ENCODE measurements at regions not wholly inside any gene's neighbourhood (a gene's known extent, or its start where the extent isn't known, plus 50 kb on each side); places are given as distances from the start of the nearest gene placed in this dataset.
A peak's percentile ranks its signal among the peaks of the same experiment; 100 is the strongest.

DNA sequence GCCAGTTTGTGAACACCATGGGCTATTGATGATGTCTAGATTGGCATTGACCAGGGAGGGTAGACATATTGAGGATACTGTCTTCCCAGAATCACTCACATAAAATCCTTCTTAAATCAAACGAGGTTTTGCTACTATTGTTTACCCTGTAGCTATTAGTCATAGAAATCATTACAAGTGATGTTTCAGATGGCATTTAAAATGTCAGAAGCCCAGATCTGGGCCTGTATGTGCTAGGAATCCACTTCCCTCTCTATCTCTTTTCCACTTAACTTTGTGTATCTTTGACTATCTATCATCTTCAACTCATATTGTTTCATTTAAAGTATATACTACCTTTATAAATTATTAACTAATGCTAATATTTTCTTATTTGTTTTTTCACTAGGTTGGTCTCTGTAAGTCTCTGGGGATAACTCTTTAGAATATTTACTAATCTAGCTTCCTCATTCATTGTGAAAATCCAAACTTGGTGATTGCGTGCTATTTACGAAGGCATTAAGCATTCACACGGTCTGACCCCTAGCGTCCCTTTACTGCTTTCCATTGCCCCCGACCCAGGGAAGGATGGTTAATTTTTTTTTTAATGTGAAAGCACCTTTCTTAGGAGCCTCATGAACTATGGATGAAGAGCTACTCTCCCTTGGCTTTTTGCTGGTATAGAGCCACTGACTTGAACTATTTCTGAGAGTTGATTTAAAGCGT, 281.8 kb downstream of the GPATCH2 start:
- intact Hi-C loops (cut with DNase I): no loop called here
- H3K27ac ChIP-seq: peak overlapping the region in 1 of 3 donors; percentile 5
- DNase-seq: no peak
- H3K36me3 ChIP-seq: no peaks in the 10 kb centered on the region
- no peak overlapping the region for H3K4me3 ChIP-seq (replicated peaks in 1 of 3)
- TF ChIP-seq, protein P1, sequence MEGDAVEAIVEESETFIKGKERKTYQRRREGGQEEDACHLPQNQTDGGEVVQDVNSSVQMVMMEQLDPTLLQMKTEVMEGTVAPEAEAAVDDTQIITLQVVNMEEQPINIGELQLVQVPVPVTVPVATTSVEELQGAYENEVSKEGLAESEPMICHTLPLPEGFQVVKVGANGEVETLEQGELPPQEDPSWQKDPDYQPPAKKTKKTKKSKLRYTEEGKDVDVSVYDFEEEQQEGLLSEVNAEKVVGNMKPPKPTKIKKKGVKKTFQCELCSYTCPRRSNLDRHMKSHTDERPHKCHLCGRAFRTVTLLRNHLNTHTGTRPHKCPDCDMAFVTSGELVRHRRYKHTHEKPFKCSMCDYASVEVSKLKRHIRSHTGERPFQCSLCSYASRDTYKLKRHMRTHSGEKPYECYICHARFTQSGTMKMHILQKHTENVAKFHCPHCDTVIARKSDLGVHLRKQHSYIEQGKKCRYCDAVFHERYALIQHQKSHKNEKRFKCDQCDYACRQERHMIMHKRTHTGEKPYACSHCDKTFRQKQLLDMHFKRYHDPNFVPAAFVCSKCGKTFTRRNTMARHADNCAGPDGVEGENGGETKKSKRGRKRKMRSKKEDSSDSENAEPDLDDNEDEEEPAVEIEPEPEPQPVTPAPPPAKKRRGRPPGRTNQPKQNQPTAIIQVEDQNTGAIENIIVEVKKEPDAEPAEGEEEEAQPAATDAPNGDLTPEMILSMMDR (IDR thresholded peaks at IDR 0.05): no peak
- TF ChIP-seq POLR2A (IDR thresholded peaks at IDR 0.05): no peak
- no peaks in the 10 kb centered on the region for H3K9me3 ChIP-seq
- WGBS, 2 donors: 74 to 79% methylated on average over 7 of the region's 7 CpGs
- H3K27me3 ChIP-seq: no peaks in the 10 kb centered on the region
- peaks cover 2 to 3% of the 10 kb centered on the region in 2 donors for H3K4me1 ChIP-seq

DNA sequence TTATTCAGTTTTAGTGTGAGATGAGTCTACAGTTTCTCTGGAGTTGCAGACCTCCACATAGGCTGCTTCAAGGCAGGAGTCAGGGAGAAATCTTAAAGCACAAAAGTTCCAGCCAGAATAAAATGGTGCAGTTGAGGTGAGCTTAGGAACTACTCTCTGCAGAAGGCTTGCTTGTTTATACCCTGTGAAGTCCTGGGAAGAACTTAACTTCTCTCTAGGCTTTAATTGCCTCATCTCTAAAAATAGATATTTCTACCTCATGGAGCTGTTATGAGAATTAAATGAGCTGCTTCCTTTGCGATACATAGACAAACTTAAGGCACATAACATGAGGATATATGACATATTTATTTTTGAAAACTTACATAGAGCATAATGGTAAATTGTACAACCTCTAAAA, 286.2 kb downstream of the GPATCH2 start:
- intact Hi-C loops (cut with DNase I): no loop called here
- no peak for TF ChIP-seq POLR2A (IDR thresholded peaks at IDR 0.05)
- TF ChIP-seq, protein P1 (IDR thresholded peaks at IDR 0.05): no peak

DNA sequence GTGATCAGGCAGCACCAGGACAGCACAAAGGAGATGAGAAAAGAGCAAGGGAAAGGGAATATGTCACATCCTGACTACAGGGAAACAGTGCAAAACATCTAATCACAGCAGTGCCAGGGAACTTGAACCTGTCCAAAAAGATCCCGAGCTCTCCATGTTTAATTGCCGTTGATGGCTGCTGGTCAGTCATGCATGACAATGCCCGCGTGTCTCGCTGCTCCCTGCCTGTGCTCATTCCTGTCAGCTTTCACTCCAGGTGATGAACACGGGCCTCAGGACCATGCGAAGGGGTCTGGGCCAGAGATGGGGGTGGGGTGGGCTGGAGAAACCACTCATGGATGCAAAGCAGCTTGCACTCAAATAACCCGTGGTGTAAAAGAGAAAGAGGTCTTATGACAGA, 287.0 kb downstream of the GPATCH2 start:
- H3K9me3 ChIP-seq: no peaks in the 10 kb centered on the region
- H3K4me1 ChIP-seq: peaks cover 3 to 7% of the 10 kb centered on the region in 2 donors
- TF ChIP-seq, protein P1 (IDR thresholded peaks at IDR 0.05): no peak
- no peak for TF ChIP-seq POLR2A (IDR thresholded peaks at IDR 0.05)
- H3K27ac ChIP-seq: no peak overlapping the region
- no peak overlapping the region for H3K4me3 ChIP-seq (replicated peaks in 1 of 3)
- no peaks in the 10 kb centered on the region for H3K27me3 ChIP-seq
- WGBS, 2 donors: 13 to 36% methylated on average over 8 of the region's 8 CpGs
- H3K36me3 ChIP-seq: no peaks in the 10 kb centered on the region
- peak; percentile 34 to 50 for DNase-seq
- intact Hi-C loops (cut with DNase I): no loop called here

More for the DNA sequence above, 286.2 kb downstream of the GPATCH2 start:
- no peak overlapping the region for H3K4me3 ChIP-seq (replicated peaks in 1 of 3)
- DNase-seq: no peak
- no peaks in the 10 kb centered on the region for H3K9me3 ChIP-seq
- no peaks in the 10 kb centered on the region for H3K27me3 ChIP-seq
- H3K36me3 ChIP-seq: no peaks in the 10 kb centered on the region
- peaks cover 3 to 7% of the 10 kb centered on the region in 2 donors for H3K4me1 ChIP-seq
- 89 to 94% methylated on average over 1 of the region's 1 CpG for WGBS, 2 donors
- H3K27ac ChIP-seq: no peak overlapping the region

DNA sequence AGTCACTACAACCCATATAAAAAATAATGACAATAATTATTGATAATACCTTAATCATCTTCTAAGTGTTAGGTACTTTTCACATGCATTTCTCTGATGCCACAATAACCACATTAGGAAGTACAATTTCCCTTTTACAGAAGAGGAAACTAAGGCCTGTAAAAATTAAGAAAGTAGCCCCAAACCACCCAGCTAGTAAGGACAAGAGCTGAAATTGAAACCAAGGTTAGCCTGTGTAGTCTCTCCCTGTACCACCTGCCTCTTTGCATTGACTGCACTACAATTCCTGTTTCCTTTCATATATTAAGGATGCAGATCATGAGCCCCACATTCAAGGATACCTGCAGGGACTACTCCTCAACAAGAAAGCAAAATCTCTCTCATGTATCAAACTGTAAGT, 288.8 kb downstream of the GPATCH2 start:
- Histone ChIP-seq H3K36me3 (no peaks in the 10 kb centered on the region), H3K27me3 (no peaks in the 10 kb centered on the region), H3K9me3 (no peaks in the 10 kb centered on the region), H3K4me1 (peaks cover 0 to 7% of the 10 kb centered on the region in 2 donors), H3K4me3 (replicated peaks in 1 of 3) (no peak overlapping the region), H3K27ac (no peak overlapping the region)
- DNase-seq: no peak
- intact Hi-C loops (cut with DNase I): no loop called here
- no peak for TF ChIP-seq POLR2A (IDR thresholded peaks at IDR 0.05)
- TF ChIP-seq, protein P1 (IDR thresholded peaks at IDR 0.05): no peak

DNA sequence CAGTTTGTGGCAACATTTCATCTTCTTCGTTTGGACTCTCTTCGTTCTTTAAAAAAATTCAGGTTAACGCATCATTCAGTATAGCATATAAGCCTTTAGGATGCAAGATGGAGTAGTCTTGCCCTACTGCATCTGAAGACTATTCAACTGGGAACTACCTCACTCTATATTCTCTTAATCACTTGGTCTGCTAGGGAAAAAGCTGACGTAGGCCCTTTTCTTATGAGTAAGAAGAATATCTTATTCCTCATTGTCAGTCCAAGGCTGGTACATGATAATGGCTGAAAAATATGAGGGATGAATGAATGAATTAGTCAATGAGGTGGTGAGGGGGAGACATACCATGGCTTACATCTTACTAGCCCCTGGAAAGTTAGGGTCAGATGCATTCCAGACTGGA, 294.2 kb downstream of the GPATCH2 start:
- intact Hi-C loops (cut with DNase I): no loop called here
- TF ChIP-seq POLR2A (IDR thresholded peaks at IDR 0.05): no peak
- TF ChIP-seq, protein P1 (IDR thresholded peaks at IDR 0.05): no peak
- no peak for DNase-seq
- Histone ChIP-seq H3K9me3 (no peaks in the 10 kb centered on the region), H3K36me3 (no peaks in the 10 kb centered on the region), H3K4me1 (no peaks in the 10 kb centered on the region), H3K27ac (no peak overlapping the region), H3K4me3 (replicated peaks in 1 of 3) (no peak overlapping the region), H3K27me3 (no peaks in the 10 kb centered on the region)
- WGBS, 2 donors: 95 to 98% methylated on average over 4 of the region's 4 CpGs
